HepG2 (cell line): ENCODE measurements at regions not wholly inside any gene's neighbourhood (a gene's known extent, or its start where the extent isn't known, plus 50 kb on each side); places are given as distances from the start of the nearest gene placed in this dataset.
A peak's percentile ranks its signal among the peaks of the same experiment; 100 is the strongest.

Source experiments
- ADNP ChIP-seq: sonication (generic); formaldehyde crosslinking; IDR thresholded peaks from 2 replicates; pipeline ENCODE4 v1.4.0; 2020; ENCODE audit warnings: missing genetic modification reagents
- BCL6 ChIP-seq: IDR thresholded peaks from 2 replicates; pipeline ENCODE4 v1.6.1; 2016; ENCODE audit warnings: missing genetic modification reagents, missing compliant biosample characterization
- CREM ChIP-seq, 2 experiments: sonication (generic) in 1 of 2; formaldehyde crosslinking in 1 of 2; IDR thresholded peaks; 2 replicates each; pipeline versions ENCODE4 v1.4.0 to v1.6.1; 2016 to 2020; ENCODE audit warnings: antibody characterized with exemption in 1 of 2, mild to moderate bottlenecking in 1 of 2, missing genetic modification reagents in 1 of 2
- ETV5 ChIP-seq: IDR thresholded peaks from 2 replicates; pipeline ENCODE4 v1.6.1; 2018; ENCODE audit warnings: missing biosample characterization, missing genetic modification reagents, inconsistent platforms, borderline replicate concordance
- FOXP1 ChIP-seq, 2 experiments: fragments of 450-650 bp in 1 of 2; IDR thresholded peaks; 2 replicates each; pipeline ENCODE4 v1.6.1; 2017 to 2018; ENCODE audit warnings: antibody characterized with exemption in 1 of 2
- HCFC1 ChIP-seq: fragments of 150-350 bp; IDR thresholded peaks from 2 replicates; pipeline ENCODE4 v1.6.1; 2014; ENCODE audit warnings: low read depth, low read length
- HMG20A ChIP-seq: IDR thresholded peaks from 2 replicates; pipeline ENCODE4 v1.6.1; 2016; ENCODE audit warnings: borderline replicate concordance
- MATR3 ChIP-seq: sonication (generic); formaldehyde crosslinking; IDR thresholded peaks from 2 replicates; pipeline ENCODE4 v1.4.0; 2020; ENCODE audit warnings: missing genetic modification reagents
- MED13 ChIP-seq: sonication (generic); formaldehyde crosslinking; IDR thresholded peaks from 2 replicates; pipeline ENCODE4 v1.5.0; 2020; ENCODE audit warnings: missing genetic modification reagents
- PHF21A ChIP-seq: sonication (generic); formaldehyde crosslinking; IDR thresholded peaks from 2 replicates; pipeline ENCODE4 v1.5.0; 2020; ENCODE audit warnings: mild to moderate bottlenecking, missing genetic modification reagents
- PPARG ChIP-seq: conservative IDR thresholded peaks from 2 replicates; pipeline ENCODE4 v1.6.1; 2016; ENCODE audit warnings: missing biosample characterization, missing genetic modification reagents
- SUZ12 ChIP-seq: fragments of 150-350 bp; IDR thresholded peaks from 2 replicates; pipeline ENCODE4 v1.6.1; 2014; ENCODE audit warnings: low read depth, low read length
- ZMYM3 ChIP-seq: sonication (generic); formaldehyde crosslinking; IDR thresholded peaks from 2 replicates; pipeline ENCODE4 v1.5.1; 2020; ENCODE audit warnings: mild to moderate bottlenecking, missing genetic modification reagents
- ZNF264 ChIP-seq: sonication (generic); formaldehyde crosslinking; IDR thresholded peaks from 2 replicates; pipeline ENCODE4 v1.4.0; 2020; ENCODE audit warnings: missing genetic modification reagents
- ZNF891 ChIP-seq: sonication (generic); formaldehyde crosslinking; IDR thresholded peaks from 2 replicates; pipeline ENCODE4 v1.5.0; 2020; ENCODE audit warnings: mild to moderate bottlenecking, missing genetic modification reagents
- TF ChIP-seq, protein P1 (sequence below): sonication (generic); formaldehyde crosslinking; IDR thresholded peaks from 2 replicates; pipeline ENCODE4 v1.8.0; 2022; ENCODE audit warnings: missing genetic modification reagents, low read depth, mild to moderate bottlenecking, borderline replicate concordance
- TF ChIP-seq, protein P2 (sequence below): sonication (generic); formaldehyde crosslinking; conservative IDR thresholded peaks from 2 replicates; pipeline ENCODE4 v1.4.0; 2020; ENCODE audit warnings: missing genetic modification reagents
- TF ChIP-seq, protein P3 (sequence below), 2 experiments: IDR thresholded peaks; 2 replicates each; pipeline ENCODE4 v1.6.1; 2011 to 2012; ENCODE audit warnings: low read length in 2 of 2, borderline replicate concordance in 1 of 2, low read depth in 1 of 2, mild to moderate bottlenecking in 1 of 2, moderate library complexity in 1 of 2
- TF ChIP-seq, protein P4 (sequence below): sonication (generic); formaldehyde crosslinking; IDR thresholded peaks from 2 replicates; pipeline ENCODE4 v1.5.0; 2020; ENCODE audit warnings: mild to moderate bottlenecking, missing genetic modification reagents
- TF ChIP-seq, protein P5 (sequence below): sonication (generic); formaldehyde crosslinking; conservative IDR thresholded peaks from 2 replicates; pipeline ENCODE4 v1.4.0; 2020; ENCODE audit warnings: missing genetic modification reagents

DNA sequence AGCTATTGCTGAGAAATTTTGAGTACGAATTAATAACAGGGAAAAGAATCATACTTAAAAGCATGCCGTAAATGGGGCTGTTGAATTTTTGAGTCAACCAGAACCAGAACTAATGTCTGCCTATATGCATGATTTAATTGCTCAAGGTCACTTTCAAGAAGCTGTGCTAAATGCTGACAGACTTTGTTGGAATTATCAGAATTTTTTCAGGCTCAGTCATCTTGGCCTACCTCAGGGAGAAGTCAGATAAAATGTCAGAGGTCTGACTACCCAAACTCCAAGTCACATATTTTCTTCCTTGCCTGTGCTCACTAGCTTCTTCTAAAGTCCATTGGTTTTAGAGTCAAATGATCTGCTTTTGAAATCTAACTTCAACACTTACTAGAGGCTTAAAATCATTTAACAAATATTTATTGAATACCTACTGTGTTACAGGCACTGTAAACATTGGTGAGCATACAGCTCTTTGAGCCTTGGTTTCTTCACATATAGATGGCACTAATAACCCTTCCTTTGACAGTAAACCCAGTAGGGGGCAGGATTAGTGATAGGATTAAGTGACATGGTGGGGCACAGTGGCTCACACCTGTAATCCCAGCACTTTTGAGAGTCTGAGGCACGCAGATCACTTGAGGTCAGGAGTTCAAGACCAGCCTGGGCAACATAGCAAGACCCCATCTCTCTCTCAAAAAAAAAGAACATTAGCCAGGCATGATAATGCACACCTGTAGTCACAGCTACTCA, 121.2 kb upstream of the SLC44A3 start (continued):
- no peak for TF ChIP-seq ETV5
- peak; percentile 93 for TF ChIP-seq ADNP
- TF ChIP-seq, protein P1, sequence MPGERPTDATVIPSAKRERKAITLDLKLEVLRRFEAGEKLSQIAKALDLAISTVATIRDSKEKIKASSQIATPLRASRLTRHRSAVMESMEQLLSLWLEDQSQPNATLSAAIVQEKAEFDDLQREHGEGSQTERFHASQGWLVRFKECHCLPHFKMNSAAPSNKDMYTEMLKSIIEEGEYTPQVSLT (CRISPR knock-in tag): no peak
- 0 out of 2 replicates have a peak, but pooled peaks have one; percentile 35 for TF ChIP-seq PHF21A (CRISPR knock-in tag)
- TF ChIP-seq, protein P2, sequence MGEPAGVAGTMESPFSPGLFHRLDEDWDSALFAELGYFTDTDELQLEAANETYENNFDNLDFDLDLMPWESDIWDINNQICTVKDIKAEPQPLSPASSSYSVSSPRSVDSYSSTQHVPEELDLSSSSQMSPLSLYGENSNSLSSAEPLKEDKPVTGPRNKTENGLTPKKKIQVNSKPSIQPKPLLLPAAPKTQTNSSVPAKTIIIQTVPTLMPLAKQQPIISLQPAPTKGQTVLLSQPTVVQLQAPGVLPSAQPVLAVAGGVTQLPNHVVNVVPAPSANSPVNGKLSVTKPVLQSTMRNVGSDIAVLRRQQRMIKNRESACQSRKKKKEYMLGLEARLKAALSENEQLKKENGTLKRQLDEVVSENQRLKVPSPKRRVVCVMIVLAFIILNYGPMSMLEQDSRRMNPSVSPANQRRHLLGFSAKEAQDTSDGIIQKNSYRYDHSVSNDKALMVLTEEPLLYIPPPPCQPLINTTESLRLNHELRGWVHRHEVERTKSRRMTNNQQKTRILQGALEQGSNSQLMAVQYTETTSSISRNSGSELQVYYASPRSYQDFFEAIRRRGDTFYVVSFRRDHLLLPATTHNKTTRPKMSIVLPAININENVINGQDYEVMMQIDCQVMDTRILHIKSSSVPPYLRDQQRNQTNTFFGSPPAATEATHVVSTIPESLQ (CRISPR knock-in tag): no peak
- TF ChIP-seq ZNF264 (CRISPR knock-in tag): 0 out of 2 replicates have a peak, but pooled peaks have one; percentile 45
- peak; percentile 61; the same call in 1 of the 2 replicates for TF ChIP-seq HMG20A (CRISPR knock-in tag)
- TF ChIP-seq, protein P3, sequence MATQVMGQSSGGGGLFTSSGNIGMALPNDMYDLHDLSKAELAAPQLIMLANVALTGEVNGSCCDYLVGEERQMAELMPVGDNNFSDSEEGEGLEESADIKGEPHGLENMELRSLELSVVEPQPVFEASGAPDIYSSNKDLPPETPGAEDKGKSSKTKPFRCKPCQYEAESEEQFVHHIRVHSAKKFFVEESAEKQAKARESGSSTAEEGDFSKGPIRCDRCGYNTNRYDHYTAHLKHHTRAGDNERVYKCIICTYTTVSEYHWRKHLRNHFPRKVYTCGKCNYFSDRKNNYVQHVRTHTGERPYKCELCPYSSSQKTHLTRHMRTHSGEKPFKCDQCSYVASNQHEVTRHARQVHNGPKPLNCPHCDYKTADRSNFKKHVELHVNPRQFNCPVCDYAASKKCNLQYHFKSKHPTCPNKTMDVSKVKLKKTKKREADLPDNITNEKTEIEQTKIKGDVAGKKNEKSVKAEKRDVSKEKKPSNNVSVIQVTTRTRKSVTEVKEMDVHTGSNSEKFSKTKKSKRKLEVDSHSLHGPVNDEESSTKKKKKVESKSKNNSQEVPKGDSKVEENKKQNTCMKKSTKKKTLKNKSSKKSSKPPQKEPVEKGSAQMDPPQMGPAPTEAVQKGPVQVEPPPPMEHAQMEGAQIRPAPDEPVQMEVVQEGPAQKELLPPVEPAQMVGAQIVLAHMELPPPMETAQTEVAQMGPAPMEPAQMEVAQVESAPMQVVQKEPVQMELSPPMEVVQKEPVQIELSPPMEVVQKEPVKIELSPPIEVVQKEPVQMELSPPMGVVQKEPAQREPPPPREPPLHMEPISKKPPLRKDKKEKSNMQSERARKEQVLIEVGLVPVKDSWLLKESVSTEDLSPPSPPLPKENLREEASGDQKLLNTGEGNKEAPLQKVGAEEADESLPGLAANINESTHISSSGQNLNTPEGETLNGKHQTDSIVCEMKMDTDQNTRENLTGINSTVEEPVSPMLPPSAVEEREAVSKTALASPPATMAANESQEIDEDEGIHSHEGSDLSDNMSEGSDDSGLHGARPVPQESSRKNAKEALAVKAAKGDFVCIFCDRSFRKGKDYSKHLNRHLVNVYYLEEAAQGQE (IDR thresholded peaks at IDR 0.05; ENCODE audit: borderline replicate concordance in 1 of 2, low read depth in 1 of 2, low read length in 2 of 2): no peak
- TF ChIP-seq FOXP1 (IDR thresholded peaks at IDR 0.05): no peak
- TF ChIP-seq FOXP1 (CRISPR knock-in tag; IDR thresholded peaks at IDR 0.05): peak; percentile 81
- TF ChIP-seq MED13 (CRISPR knock-in tag): no peak
- no peak for TF ChIP-seq HCFC1
- TF ChIP-seq PPARG: peak; percentile 53; the same call in 1 of the 2 replicates
- TF ChIP-seq, protein P4, sequence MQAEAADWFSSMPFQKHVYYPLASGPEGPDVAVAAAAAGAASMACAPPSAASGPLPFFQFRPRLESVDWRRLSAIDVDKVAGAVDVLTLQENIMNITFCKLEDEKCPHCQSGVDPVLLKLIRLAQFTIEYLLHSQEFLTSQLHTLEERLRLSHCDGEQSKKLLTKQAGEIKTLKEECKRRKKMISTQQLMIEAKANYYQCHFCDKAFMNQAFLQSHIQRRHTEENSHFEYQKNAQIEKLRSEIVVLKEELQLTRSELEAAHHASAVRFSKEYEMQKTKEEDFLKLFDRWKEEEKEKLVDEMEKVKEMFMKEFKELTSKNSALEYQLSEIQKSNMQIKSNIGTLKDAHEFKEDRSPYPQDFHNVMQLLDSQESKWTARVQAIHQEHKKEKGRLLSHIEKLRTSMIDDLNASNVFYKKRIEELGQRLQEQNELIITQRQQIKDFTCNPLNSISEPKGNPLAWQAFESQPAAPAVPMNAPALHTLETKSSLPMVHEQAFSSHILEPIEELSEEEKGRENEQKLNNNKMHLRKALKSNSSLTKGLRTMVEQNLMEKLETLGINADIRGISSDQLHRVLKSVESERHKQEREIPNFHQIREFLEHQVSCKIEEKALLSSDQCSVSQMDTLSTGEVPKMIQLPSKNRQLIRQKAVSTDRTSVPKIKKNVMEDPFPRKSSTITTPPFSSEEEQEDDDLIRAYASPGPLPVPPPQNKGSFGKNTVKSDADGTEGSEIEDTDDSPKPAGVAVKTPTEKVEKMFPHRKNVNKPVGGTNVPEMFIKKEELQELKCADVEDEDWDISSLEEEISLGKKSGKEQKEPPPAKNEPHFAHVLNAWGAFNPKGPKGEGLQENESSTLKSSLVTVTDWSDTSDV (CRISPR knock-in tag): no peak
- TF ChIP-seq MATR3 (CRISPR knock-in tag): no peak
- no peak for TF ChIP-seq ZNF891 (CRISPR knock-in tag)
- TF ChIP-seq, protein P5, sequence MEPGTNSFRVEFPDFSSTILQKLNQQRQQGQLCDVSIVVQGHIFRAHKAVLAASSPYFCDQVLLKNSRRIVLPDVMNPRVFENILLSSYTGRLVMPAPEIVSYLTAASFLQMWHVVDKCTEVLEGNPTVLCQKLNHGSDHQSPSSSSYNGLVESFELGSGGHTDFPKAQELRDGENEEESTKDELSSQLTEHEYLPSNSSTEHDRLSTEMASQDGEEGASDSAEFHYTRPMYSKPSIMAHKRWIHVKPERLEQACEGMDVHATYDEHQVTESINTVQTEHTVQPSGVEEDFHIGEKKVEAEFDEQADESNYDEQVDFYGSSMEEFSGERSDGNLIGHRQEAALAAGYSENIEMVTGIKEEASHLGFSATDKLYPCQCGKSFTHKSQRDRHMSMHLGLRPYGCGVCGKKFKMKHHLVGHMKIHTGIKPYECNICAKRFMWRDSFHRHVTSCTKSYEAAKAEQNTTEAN (CRISPR knock-in tag): 0 out of 2 replicates have a peak, but pooled peaks have one; percentile 53
- TF ChIP-seq BCL6 (CRISPR knock-in tag): peak; percentile 51; the same call in 1 of the 2 replicates
- TF ChIP-seq SUZ12: no peak
- peak; percentile 88 for TF ChIP-seq ZMYM3
- peak; percentile 66; the same call in 1 of the 2 replicates for TF ChIP-seq CREM (IDR thresholded peaks at IDR 0.05)
- no peak for TF ChIP-seq CREM (CRISPR knock-in tag; IDR thresholded peaks at IDR 0.05)
